Naive thymus-derived CD4-positive, alpha-beta T cell (primary cell): ENCODE measurements at regions not wholly inside any gene's neighbourhood (a gene's known extent, or its start where the extent isn't known, plus 50 kb on each side); places are given as distances from the start of the nearest gene placed in this dataset.

Experiments
- ATAC-seq: fragments of 150-1000 bp; cut with Tn5 transposase; 2 replicates; pipeline ENCODE4 v1.10.0; 2021; ENCODE audit warnings: mild to moderate bottlenecking, moderate library complexity
- CTCF ChIA-PET: fragments of 350-600 bp; sonication (Branson Sonifier 250); formaldehyde crosslinking; loops from one replicate; lab custom pipeline; 2021; ENCODE audit warnings: antibody characterized with exemption; lab: Charles Lee
- POLR2A ChIA-PET: fragments of 350-600 bp; sonication (Branson Sonifier 250); formaldehyde crosslinking; loops from one replicate; lab custom pipeline; 2021; ENCODE audit warnings: antibody characterized with exemption, inconsistent platforms; lab: Charles Lee
- DNase-seq, 9 donors: peaks; one replicate each; pipeline versions ENCODE4 v3.0.0 to v3.0.0-alpha.2; 2020 to 2022; ENCODE audit warnings: mixed read lengths in 1 of 9
- H3K27ac ChIP-seq: one replicate; pipeline ENCODE4 v1.7.0; 2013; ENCODE audit warnings: mild to moderate bottlenecking, low read depth, low read length, moderate library complexity
- H3K27me3 ChIP-seq, 2 donors: one replicate each; pipeline ENCODE4 v1.7.0; 2013; ENCODE audit warnings: low read length in 2 of 2, mild to moderate bottlenecking in 2 of 2, moderate library complexity in 2 of 2; ENCODE audit not compliant: control insufficient read depth in 2 of 2, insufficient read depth in 2 of 2
- H3K36me3 ChIP-seq, 3 experiments: 1 replicate in 2 of 3; 2 replicates in 1 of 3; pipeline ENCODE4 v1.7.0; 2013; ENCODE audit warnings: low read length in 3 of 3, mild to moderate bottlenecking in 3 of 3, moderate library complexity in 1 of 3; ENCODE audit not compliant: insufficient read depth in 3 of 3, control insufficient read depth in 2 of 3
- H3K4me1 ChIP-seq, 2 donors: one replicate each; pipeline ENCODE4 v1.7.0; 2013; ENCODE audit warnings: low read length in 2 of 2, mild to moderate bottlenecking in 2 of 2, moderate library complexity in 1 of 2; ENCODE audit not compliant: control insufficient read depth in 2 of 2, insufficient read depth in 2 of 2
- H3K4me3 ChIP-seq: 2 replicates; pipeline ENCODE4 v1.7.0; 2013; ENCODE audit warnings: mild to moderate bottlenecking, low read length
- H3K9me3 ChIP-seq, 3 experiments: 1 replicate in 2 of 3; 2 replicates in 1 of 3; pipeline ENCODE4 v1.7.0; 2013; ENCODE audit warnings: low read length in 3 of 3; ENCODE audit not compliant: control insufficient read depth in 2 of 3
- H3K27ac Mint-ChIP-seq, 9 donors: one replicate each; pipeline ENCODE4 v1.8.0; 2020 to 2022; ENCODE audit warnings: mixed read lengths in 9 of 9, mild to moderate bottlenecking in 8 of 9, moderate library complexity in 5 of 9, inconsistent platforms in 2 of 9
- H3K27me3 Mint-ChIP-seq, 5 donors: one replicate each; pipeline ENCODE4 v1.8.0; 2021 to 2022; ENCODE audit warnings: mixed read lengths in 5 of 5, mild to moderate bottlenecking in 1 of 5
- H3K36me3 Mint-ChIP-seq, 5 donors: one replicate each; pipeline ENCODE4 v1.8.0; 2020 to 2022; ENCODE audit warnings: mixed read lengths in 5 of 5, mild to moderate bottlenecking in 3 of 5, inconsistent platforms in 1 of 5
- H3K4me1 Mint-ChIP-seq, 7 donors: one replicate each; pipeline ENCODE4 v1.8.0; 2020 to 2022; ENCODE audit warnings: mixed read lengths in 7 of 7, mild to moderate bottlenecking in 3 of 7, inconsistent platforms in 1 of 7
- H3K4me3 Mint-ChIP-seq, 10 donors: one replicate each; pipeline ENCODE4 v1.8.0; 2020 to 2022; ENCODE audit warnings: mild to moderate bottlenecking in 10 of 10, mixed read lengths in 10 of 10, moderate library complexity in 6 of 10, inconsistent platforms in 2 of 10
- H3K9me3 Mint-ChIP-seq, 11 donors: one replicate each; pipeline ENCODE4 v1.8.0; 2020 to 2022; ENCODE audit warnings: mixed read lengths in 11 of 11, mild to moderate bottlenecking in 4 of 11, inconsistent platforms in 1 of 11, moderate library complexity in 1 of 11
- intact Hi-C, 2 donors: fragments of 100-400 bp; cut with micrococcal nuclease; formaldehyde crosslinking; loops; one replicate each; pipeline ENCODE4 v1.15.1; 2023

DNA sequence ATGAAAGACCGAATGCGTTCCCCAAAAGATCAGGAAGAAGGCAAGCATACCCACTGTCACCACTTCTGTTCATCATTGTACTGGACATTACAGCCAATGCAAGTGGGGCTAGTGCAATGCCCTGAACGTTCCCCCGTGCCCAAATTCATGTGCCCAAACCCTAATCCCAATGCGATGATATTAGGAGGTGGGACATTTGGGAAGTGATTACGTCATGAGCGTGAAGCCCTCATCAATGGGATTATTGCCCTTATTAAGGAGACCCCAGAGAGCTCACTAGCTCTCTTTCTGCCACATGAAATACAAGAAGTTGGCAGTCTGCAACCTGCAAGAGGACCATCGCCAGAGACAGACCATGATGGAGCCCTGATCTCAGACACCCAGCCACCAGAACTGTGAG is 511.4 kb upstream of the TPK1 start:
- ChIA-PET POLR2A (no interaction called here), CTCF (no interaction called here)
- Mint-ChIP-seq H3K27me3 (no peaks in the 10 kb centered on the region), H3K9me3 (peaks cover 4 to 26% (median 11%) of the 10 kb centered on the region in 11 donors), H3K36me3 (no peaks in the 10 kb centered on the region), H3K4me1 (no peaks in the 10 kb centered on the region), H3K27ac (no peak overlapping the region), H3K4me3 (no peak overlapping the region)
- intact Hi-C loops: no loop called here
- Histone ChIP-seq H3K9me3 (no peaks in the 10 kb centered on the region), H3K36me3 (no peaks in the 10 kb centered on the region), H3K4me1 (no peaks in the 10 kb centered on the region), H3K27me3 (no peaks in the 10 kb centered on the region), H3K4me3 (no peak overlapping the region), H3K27ac (no peak overlapping the region)
- DNase-seq (no peak), ATAC-seq (no peak)

DNA sequence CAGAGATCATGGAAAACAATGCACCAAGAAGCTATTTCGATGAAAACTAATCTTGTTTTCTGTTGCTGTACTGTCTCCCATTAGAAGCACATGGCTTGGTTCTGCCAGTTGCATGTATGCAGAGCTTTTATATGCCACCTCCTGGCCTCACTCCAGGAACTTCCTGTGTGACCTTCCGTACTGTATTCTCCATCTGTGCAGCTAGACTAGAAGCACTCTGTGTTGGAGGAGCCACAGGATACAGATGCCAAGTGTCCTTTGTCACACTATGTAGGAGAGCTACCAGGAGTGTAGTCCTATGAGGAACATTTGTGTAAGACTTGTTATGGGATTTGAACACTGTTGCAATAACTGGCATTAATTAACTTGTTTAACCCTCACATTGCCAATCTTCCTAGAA is 503.5 kb upstream of the TPK1 start:
- no peak overlapping the region for H3K27ac ChIP-seq
- Mint-ChIP-seq H3K9me3 (peaks cover 2 to 26% (median 7%) of the 10 kb centered on the region in 11 donors), H3K4me3 (no peak overlapping the region), H3K4me1 (peaks cover 0 to 2% (median 0%) of the 10 kb centered on the region in 7 donors), H3K36me3 (no peaks in the 10 kb centered on the region), H3K27me3 (no peaks in the 10 kb centered on the region), H3K27ac (no peak overlapping the region)
- ATAC-seq (no peak), DNase-seq (no peak)
- no peaks in the 10 kb centered on the region for H3K36me3 ChIP-seq
- H3K4me1 ChIP-seq: no peaks in the 10 kb centered on the region
- ChIA-PET CTCF (no interaction called here), POLR2A (no interaction called here)
- H3K9me3 ChIP-seq: no peaks in the 10 kb centered on the region
- H3K4me3 ChIP-seq: no peak overlapping the region
- intact Hi-C loops: no loop called here
- H3K27me3 ChIP-seq: no peaks in the 10 kb centered on the region

DNA sequence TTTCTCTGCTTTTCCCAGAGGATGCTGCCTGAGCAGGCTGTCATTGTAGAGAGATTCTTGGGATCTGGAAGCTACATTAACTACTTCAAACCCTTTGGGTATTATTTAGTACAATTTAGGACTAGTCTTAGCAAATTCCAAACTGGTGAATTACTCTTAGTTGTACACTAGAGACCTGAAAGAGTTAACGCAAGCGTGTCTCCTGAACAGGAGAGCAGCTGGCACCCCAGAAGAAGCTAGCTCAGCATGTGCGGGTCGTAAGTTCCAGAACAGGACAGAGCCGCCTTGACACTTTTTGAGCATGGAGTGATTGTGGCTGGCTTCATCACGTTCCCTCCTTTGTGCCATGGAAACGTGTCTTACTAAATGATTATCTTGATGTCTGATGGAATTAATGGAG is 495.7 kb upstream of the TPK1 start:
- DNase-seq: no peak
- intact Hi-C loops: no loop called here
- H3K4me1 Mint-ChIP-seq: no peaks in the 10 kb centered on the region

DNA sequence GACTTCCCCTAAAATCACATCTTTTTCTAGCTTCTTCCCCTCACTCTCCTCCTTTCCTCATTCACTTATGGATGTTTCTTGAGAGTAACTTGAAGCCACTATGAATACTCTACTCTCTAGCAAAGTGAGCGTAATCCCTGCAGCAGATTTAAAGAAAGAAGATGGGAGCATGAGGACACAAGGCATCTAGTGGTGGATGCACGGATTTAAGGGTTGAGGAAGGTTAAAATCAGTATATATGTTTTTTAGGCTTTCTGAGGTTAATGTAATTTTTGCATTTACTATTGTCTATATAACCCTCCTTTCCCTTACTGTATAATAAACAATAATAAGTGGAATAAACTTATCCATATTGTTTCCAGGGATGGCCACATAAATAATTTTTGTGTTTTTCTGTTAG is 495.2 kb upstream of the TPK1 start:
- no peak overlapping the region for H3K27ac ChIP-seq
- ChIA-PET CTCF (no interaction called here), POLR2A (no interaction called here)
- no peaks in the 10 kb centered on the region for H3K27me3 ChIP-seq
- no peak overlapping the region for H3K4me3 ChIP-seq
- Mint-ChIP-seq H3K36me3 (no peaks in the 10 kb centered on the region), H3K4me3 (no peak overlapping the region), H3K9me3 (peaks cover 0 to 18% (median 5%) of the 10 kb centered on the region in 11 donors), H3K27me3 (no peaks in the 10 kb centered on the region), H3K4me1 (no peaks in the 10 kb centered on the region), H3K27ac (no peak overlapping the region)
- intact Hi-C loops: no loop called here
- H3K4me1 ChIP-seq: no peaks in the 10 kb centered on the region
- ATAC-seq (no peak), DNase-seq (no peak)
- H3K36me3 ChIP-seq: no peaks in the 10 kb centered on the region
- H3K9me3 ChIP-seq: no peaks in the 10 kb centered on the region

More for the DNA sequence above, 495.7 kb upstream of the TPK1 start:
- ChIA-PET POLR2A (no interaction called here), CTCF (no interaction called here)
- ATAC-seq: no peak
- no peaks in the 10 kb centered on the region for H3K36me3 ChIP-seq
- no peak overlapping the region for H3K27ac Mint-ChIP-seq
- no peak overlapping the region for H3K4me3 Mint-ChIP-seq
- H3K27ac ChIP-seq: no peak overlapping the region
- no peaks in the 10 kb centered on the region for H3K9me3 ChIP-seq
- no peaks in the 10 kb centered on the region for H3K27me3 ChIP-seq
- H3K9me3 Mint-ChIP-seq: peaks cover 0 to 22% (median 7%) of the 10 kb centered on the region in 11 donors
- H3K4me1 ChIP-seq: no peaks in the 10 kb centered on the region
- H3K36me3 Mint-ChIP-seq: no peaks in the 10 kb centered on the region
- no peaks in the 10 kb centered on the region for H3K27me3 Mint-ChIP-seq
- no peak overlapping the region for H3K4me3 ChIP-seq

DNA sequence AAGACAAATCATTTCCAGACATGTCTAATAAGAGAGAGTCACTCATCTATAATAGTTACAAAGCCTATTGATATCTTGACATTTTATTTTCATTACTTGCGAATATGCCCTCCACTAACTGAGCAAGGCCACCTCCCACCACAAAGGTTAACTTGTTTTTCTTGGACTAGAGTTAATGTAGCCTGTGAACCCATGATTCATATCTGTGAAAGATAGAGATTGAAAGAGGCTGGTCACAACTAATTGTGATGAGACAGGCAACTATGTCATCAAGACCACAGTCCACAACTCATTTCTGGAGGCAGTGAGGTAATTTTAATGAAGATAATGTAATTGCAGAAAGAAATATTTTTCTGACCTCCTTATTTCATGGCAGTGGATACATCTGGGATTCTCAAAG is 491.8 kb upstream of the TPK1 start:
- H3K4me1 ChIP-seq: no peaks in the 10 kb centered on the region
- H3K27me3 ChIP-seq: no peaks in the 10 kb centered on the region
- H3K4me3 ChIP-seq: no peak overlapping the region
- H3K4me1 Mint-ChIP-seq: no peaks in the 10 kb centered on the region
- POLR2A ChIA-PET: no interaction called here
- no peaks in the 10 kb centered on the region for H3K36me3 Mint-ChIP-seq
- intact Hi-C loops: no loop called here
- H3K9me3 Mint-ChIP-seq: peaks cover 0 to 5% (median 0%) of the 10 kb centered on the region in 11 donors
- no peak overlapping the region for H3K27ac ChIP-seq
- CTCF ChIA-PET: no interaction called here
- no peaks in the 10 kb centered on the region for H3K27me3 Mint-ChIP-seq
- H3K27ac Mint-ChIP-seq: no peak overlapping the region
- H3K9me3 ChIP-seq: no peaks in the 10 kb centered on the region
- H3K36me3 ChIP-seq: no peaks in the 10 kb centered on the region
- no peak for DNase-seq
- ATAC-seq: no peak
- no peak overlapping the region for H3K4me3 Mint-ChIP-seq

DNA sequence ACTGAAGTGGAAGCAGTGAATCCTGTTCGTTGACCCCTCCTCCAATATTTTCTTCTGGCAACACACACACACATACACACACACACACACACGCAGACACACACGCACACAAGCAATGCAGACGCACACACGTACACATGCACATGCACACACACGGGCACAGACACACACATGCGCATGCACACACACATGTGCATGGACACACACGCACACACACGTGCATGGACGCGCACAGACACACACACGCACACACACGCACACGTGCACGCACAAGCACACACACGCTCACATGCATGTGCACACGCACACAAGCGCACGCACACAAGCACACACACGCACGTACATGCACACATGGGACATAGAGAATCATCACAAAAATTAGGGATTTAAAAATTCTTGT is 488.2 kb upstream of the TPK1 start:
- H3K4me3 Mint-ChIP-seq: no peak overlapping the region
- no peaks in the 10 kb centered on the region for H3K36me3 Mint-ChIP-seq
- Histone ChIP-seq H3K9me3 (no peaks in the 10 kb centered on the region), H3K27ac (no peak overlapping the region), H3K27me3 (no peaks in the 10 kb centered on the region), H3K4me1 (no peaks in the 10 kb centered on the region), H3K4me3 (no peak overlapping the region), H3K36me3 (no peaks in the 10 kb centered on the region)
- peaks cover 0 to 7% (median 0%) of the 10 kb centered on the region in 11 donors for H3K9me3 Mint-ChIP-seq
- intact Hi-C loops: no loop called here
- ChIA-PET CTCF (no interaction called here), POLR2A (no interaction called here)
- H3K27ac Mint-ChIP-seq: no peak overlapping the region
- ATAC-seq (no peak), DNase-seq (no peak)
- H3K27me3 Mint-ChIP-seq: no peaks in the 10 kb centered on the region
- no peaks in the 10 kb centered on the region for H3K4me1 Mint-ChIP-seq

DNA sequence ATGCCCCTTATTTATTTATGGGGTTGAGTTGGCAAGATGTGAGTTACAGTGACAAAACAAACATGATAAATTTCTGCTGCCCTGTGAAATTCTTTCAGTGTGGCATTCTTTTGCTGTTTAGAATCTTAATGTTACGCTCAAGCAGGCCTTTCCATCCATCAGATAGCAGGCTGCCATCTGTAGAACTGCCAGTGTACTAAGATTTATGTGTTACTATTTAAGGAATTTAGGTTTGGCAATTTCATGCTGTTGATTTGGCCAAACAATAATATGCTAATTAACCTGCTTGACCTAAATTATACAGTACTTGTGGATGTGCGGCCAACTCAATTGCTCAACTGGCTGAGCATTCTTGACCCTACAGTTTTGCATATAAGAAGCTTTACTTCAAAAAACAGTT is 477.7 kb upstream of the TPK1 start:
- no peak overlapping the region for H3K27ac ChIP-seq
- H3K4me3 ChIP-seq: no peak overlapping the region
- no peak overlapping the region for H3K4me3 Mint-ChIP-seq
- CTCF ChIA-PET: no interaction called here
- no peak overlapping the region for H3K27ac Mint-ChIP-seq
- H3K36me3 ChIP-seq: no peaks in the 10 kb centered on the region
- H3K4me1 ChIP-seq: no peaks in the 10 kb centered on the region
- H3K36me3 Mint-ChIP-seq: no peaks in the 10 kb centered on the region
- no peak for ATAC-seq
- H3K9me3 ChIP-seq: no peaks in the 10 kb centered on the region
- no peak for DNase-seq
- H3K27me3 ChIP-seq: no peaks in the 10 kb centered on the region
- H3K27me3 Mint-ChIP-seq: no peaks in the 10 kb centered on the region
- POLR2A ChIA-PET: no interaction called here
- no peaks in the 10 kb centered on the region for H3K4me1 Mint-ChIP-seq
- intact Hi-C loops: no loop called here
- peaks cover 1 to 8% (median 4%) of the 10 kb centered on the region in 11 donors for H3K9me3 Mint-ChIP-seq
